H1 (cell line): ENCODE measurements at regions not wholly inside any gene's neighbourhood (a gene's known extent, or its start where the extent isn't known, plus 50 kb on each side); places are given as distances from the start of the nearest gene placed in this dataset.

Experiments used
- CTCF ChIA-PET: fragments of 300-600 bp; sonication (Branson Sonifier 250); formaldehyde crosslinking; loops from one replicate; lab custom pipeline; 2021; ENCODE audit not compliant: partially characterized antibody; lab: Charles Lee
- POLR2A ChIA-PET: fragments of 300-600 bp; sonication (Branson Sonifier 250); formaldehyde crosslinking; loops from one replicate; lab custom pipeline; 2021; ENCODE audit warnings: inconsistent platforms; ENCODE audit not compliant: partially characterized antibody; lab: Charles Lee
- DNase-seq, 2 experiments: peaks; one replicate each; pipeline versions ENCODE4 v3.0.0 to v3.0.0-alpha.2; 2010 to 2022; ENCODE audit warnings: low spot score in 2 of 2, low read depth in 1 of 2, mixed read lengths in 1 of 2
- FAIRE-seq: peaks from 2 replicates; lab custom pipeline; 2011; peaks lifted over from hg19 to GRCh38; lab: Jason Lieb, UNC
- H2AFZ ChIP-seq: 2 replicates; pipeline ENCODE4 v1.8.1; 2012; ENCODE audit warnings: low read length, inconsistent platforms
- H2AK5ac ChIP-seq: 2 replicates; pipeline ENCODE4 v1.6.1; 2013; ENCODE audit warnings: low read depth, low read length
- H2BK120ac ChIP-seq: replicated peaks from 2 replicates; pipeline ENCODE3; 2013; ENCODE audit warnings: low read depth, low read length, inconsistent platforms
- H2BK12ac ChIP-seq: 2 replicates; pipeline ENCODE4 v1.6.1; 2013; ENCODE audit warnings: low read depth, low read length
- H2BK15ac ChIP-seq: 2 replicates; pipeline ENCODE4 v1.6.1; 2013; ENCODE audit warnings: low read length
- H2BK20ac ChIP-seq: 2 replicates; pipeline ENCODE4 v1.6.1; 2013; ENCODE audit warnings: low read length
- H2BK5ac ChIP-seq: 2 replicates; pipeline ENCODE4 v1.6.1; 2013; ENCODE audit warnings: low read depth, low read length
- H3K14ac ChIP-seq: 2 replicates; pipeline ENCODE4 v1.6.1; 2013; ENCODE audit warnings: inconsistent platforms; ENCODE audit not compliant: insufficient read length
- H3K18ac ChIP-seq: 2 replicates; pipeline ENCODE4 v1.6.1; 2013; ENCODE audit warnings: low read length; ENCODE audit errors: extremely low read depth
- H3K23ac ChIP-seq: 2 replicates; pipeline ENCODE4 v1.6.1; 2013; ENCODE audit warnings: inconsistent platforms; ENCODE audit not compliant: insufficient read length
- H3K23me2 ChIP-seq: 2 replicates; pipeline ENCODE4 v1.6.1; 2013; ENCODE audit warnings: low read depth, low read length
- H3K27ac ChIP-seq: 2 replicates; pipeline ENCODE4 v1.6.1; 2011; ENCODE audit warnings: low read depth, low read length, inconsistent platforms
- H3K27me3 ChIP-seq, 4 experiments: replicated peaks in 1 of 4; 1 replicate in 1 of 4; 2 replicates in 3 of 4; pipeline versions ENCODE4 v1.6.1 to v1.8.1; 2011 to 2013; ENCODE audit warnings: low read length in 3 of 4, mild to moderate bottlenecking in 3 of 4, inconsistent platforms in 2 of 4, mixed read lengths in 2 of 4, moderate library complexity in 1 of 4; ENCODE audit not compliant: control insufficient read depth in 3 of 4, insufficient read depth in 3 of 4; ENCODE audit errors: extremely low read depth in 1 of 4
- H3K36me3 ChIP-seq, 4 experiments: 2 replicates each; pipeline versions ENCODE4 v1.6.1 to v1.8.1; 2011 to 2013; ENCODE audit warnings: mild to moderate bottlenecking in 4 of 4, low read length in 3 of 4, moderate library complexity in 2 of 4, control low read depth in 1 of 4, inconsistent platforms in 1 of 4; ENCODE audit not compliant: insufficient read depth in 4 of 4, control insufficient read depth in 2 of 4
- H3K4ac ChIP-seq: replicated peaks from 2 replicates; pipeline ENCODE3; 2013; ENCODE audit warnings: low read length, low read depth, mixed read lengths, inconsistent platforms; ENCODE audit not compliant: insufficient read length
- H3K4me1 ChIP-seq, 4 experiments: replicated peaks in 1 of 4; 1 replicate in 1 of 4; 2 replicates in 3 of 4; pipeline versions ENCODE4 v1.6.1 to v1.8.1; 2011 to 2013; ENCODE audit warnings: low read length in 3 of 4, inconsistent platforms in 2 of 4, mixed read lengths in 1 of 4; ENCODE audit not compliant: insufficient read depth in 4 of 4, control insufficient read depth in 3 of 4
- H3K4me2 ChIP-seq, 2 experiments: 2 replicates each; pipeline versions ENCODE4 v1.6.1 to v1.8.1; 2011 to 2013; ENCODE audit warnings: low read depth in 2 of 2, low read length in 2 of 2, control low read depth in 1 of 2, inconsistent platforms in 1 of 2, mild to moderate bottlenecking in 1 of 2; ENCODE audit not compliant: insufficient read depth in 1 of 2
- H3K4me3 ChIP-seq, 4 experiments: fragments of 200-600, 300-600 bp in 1 of 4; sonication (generic), shearing (Covaris generic), sonication (Bioruptor Twin) in 1 of 4; 2 replicates each; pipeline versions ENCODE4 v1.5.1 to v1.8.1; 2011 to 2016; ENCODE audit warnings: low read length in 4 of 4, low read depth in 3 of 4, control low read depth in 2 of 4, inconsistent platforms in 2 of 4, mild to moderate bottlenecking in 2 of 4, mixed read lengths in 1 of 4, moderate library complexity in 1 of 4; ENCODE audit not compliant: insufficient read depth in 2 of 4; ENCODE audit errors: extremely low read depth in 1 of 4
- H3K56ac ChIP-seq: replicated peaks from 2 replicates; pipeline ENCODE3; 2013; ENCODE audit warnings: low read depth, mild to moderate bottlenecking, mixed read lengths, low read length, inconsistent platforms; ENCODE audit not compliant: insufficient read length
- H3K79me1 ChIP-seq: 2 replicates; pipeline ENCODE4 v1.6.1; 2013; ENCODE audit warnings: low read depth, low read length, control low read depth
- H3K79me2 ChIP-seq, 2 experiments: 2 replicates each; pipeline versions ENCODE4 v1.6.1 to v1.8.1; 2012 to 2013; ENCODE audit warnings: low read length in 2 of 2, mild to moderate bottlenecking in 2 of 2, inconsistent platforms in 1 of 2; ENCODE audit not compliant: insufficient read depth in 2 of 2, control insufficient read depth in 1 of 2
- H3K9ac ChIP-seq, 4 experiments: replicated peaks in 1 of 4; 1 replicate in 1 of 4; 2 replicates in 3 of 4; pipeline versions ENCODE4 v1.6.1 to v1.8.1; 2011 to 2013; ENCODE audit warnings: low read depth in 3 of 4, low read length in 3 of 4, control low read depth in 2 of 4, mild to moderate bottlenecking in 2 of 4, moderate library complexity in 2 of 4, inconsistent platforms in 1 of 4; ENCODE audit errors: extremely low read depth in 1 of 4
- H3K9me3 ChIP-seq, 2 experiments: 2 replicates each; pipeline versions ENCODE4 v1.6.1 to v1.8.1; 2012 to 2013; ENCODE audit warnings: mild to moderate bottlenecking in 2 of 2, moderate library complexity in 2 of 2, control low read depth in 1 of 2, inconsistent platforms in 1 of 2, low read depth in 1 of 2, low read length in 1 of 2, mixed read lengths in 1 of 2; ENCODE audit not compliant: insufficient read depth in 2 of 2
- H4K20me1 ChIP-seq, 2 experiments: replicated peaks in 1 of 2; 2 replicates each; pipeline versions ENCODE3 to v1.8.1; 2011 to 2013; ENCODE audit warnings: inconsistent platforms in 2 of 2, low read length in 2 of 2, mild to moderate bottlenecking in 1 of 2; ENCODE audit not compliant: insufficient read depth in 2 of 2, control insufficient read depth in 1 of 2
- H4K5ac ChIP-seq: 2 replicates; pipeline ENCODE4 v1.6.1; 2013; ENCODE audit warnings: low read length, low read depth, mixed read lengths, inconsistent platforms; ENCODE audit not compliant: insufficient read length
- H4K8ac ChIP-seq: 2 replicates; pipeline ENCODE4 v1.8.0; 2013; ENCODE audit warnings: mild to moderate bottlenecking, moderate library complexity, low read length, inconsistent platforms; ENCODE audit not compliant: insufficient read depth; ENCODE audit errors: extremely low read depth
- H4K91ac ChIP-seq: replicated peaks from 2 replicates; pipeline ENCODE3; 2013; ENCODE audit warnings: low read length, mixed read lengths, inconsistent platforms; ENCODE audit not compliant: insufficient read length
- NANOG ChIP-seq: IDR thresholded peaks from 2 replicates; pipeline ENCODE4 v1.6.1; 2011; ENCODE audit warnings: low read length, low read depth, mild to moderate bottlenecking, inconsistent platforms; ENCODE audit not compliant: insufficient read depth, poor library complexity, severe bottlenecking
- NRF1 ChIP-seq: IDR thresholded peaks from 2 replicates; pipeline ENCODE4 v1.6.1; 2011; ENCODE audit warnings: mild to moderate bottlenecking, low read depth, low read length, improper control_type of control experiment
- SRF ChIP-seq: IDR thresholded peaks from 2 replicates; pipeline ENCODE4 v1.6.1; 2011; ENCODE audit warnings: mild to moderate bottlenecking, low read depth, low read length, moderate library complexity
- whole genome bisulfite sequencing, 2 experiments: shearing (Covaris generic) in 1 of 2; methylation state at CpG; one replicate each; pipeline versions ENCODE4 v1.1.6 to v1.1.7; 2013 to 2015; ENCODE audit warnings: low lambda C conversion rate in 2 of 2, mixed read lengths in 2 of 2, inconsistent platforms in 1 of 2, low coverage in 1 of 2, missing lambda C conversion rate in 1 of 2; ENCODE audit not compliant: insufficient replicate concordance in 2 of 2, insufficient coverage in 1 of 2, insufficient read length in 1 of 2; ENCODE audit errors: extremely low coverage in 1 of 2, missing lambda C conversion rate in 1 of 2; 5-methylcytosine and 5-hydroxymethylcytosine counted together
- TF ChIP-seq, protein P1 (sequence below): IDR thresholded peaks from 2 replicates; pipeline ENCODE4 v1.6.1; 2012; ENCODE audit warnings: inconsistent platforms

DNA sequence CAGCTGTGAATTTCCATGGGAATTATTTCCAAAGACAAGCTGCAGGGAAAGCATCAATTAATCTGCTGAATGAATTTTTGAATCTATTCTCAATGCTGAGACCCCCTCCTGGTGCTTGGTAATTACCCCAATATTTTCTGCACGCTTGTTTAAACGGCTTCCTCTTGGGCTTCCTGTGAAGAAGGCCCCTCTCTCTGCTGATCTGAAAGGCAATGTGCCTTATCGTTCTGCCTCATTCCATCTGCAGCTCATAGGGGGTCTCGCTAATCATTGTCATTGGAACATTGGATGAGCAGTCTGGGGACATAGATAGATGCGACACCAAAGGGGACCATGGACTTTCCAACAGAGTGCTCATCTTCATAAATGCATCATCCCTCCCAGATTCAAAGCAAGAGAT, 851.6 kb downstream of the PDHA2 start:
- H2BK12ac ChIP-seq, result no peak overlapping the region
- TF ChIP-seq NANOG (no peak), NRF1 (no peak), SRF (no peak)
- TF ChIP-seq, protein P1, sequence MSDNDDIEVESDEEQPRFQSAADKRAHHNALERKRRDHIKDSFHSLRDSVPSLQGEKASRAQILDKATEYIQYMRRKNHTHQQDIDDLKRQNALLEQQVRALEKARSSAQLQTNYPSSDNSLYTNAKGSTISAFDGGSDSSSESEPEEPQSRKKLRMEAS, result no peak
- TF ChIP-seq, all 59 proteins: peak for 0
- CTCF ChIA-PET, result no interaction called here
- Histone ChIP-seq H3K9ac (no peak overlapping the region), H2AFZ (no peak overlapping the region), H3K18ac (no peak overlapping the region), H3K4me1 (no peaks in the 10 kb centered on the region), H2BK5ac (no peak overlapping the region), H3K79me1 (no peaks in the 10 kb centered on the region), H2BK120ac (no peak overlapping the region), H3K79me2 (no peaks in the 10 kb centered on the region), H3K36me3 (no peaks in the 10 kb centered on the region), H2AK5ac (no peak overlapping the region), H3K14ac (no peak overlapping the region), H3K4me3 (no peak overlapping the region), H3K4me2 (no peak overlapping the region), H3K27ac (no peak overlapping the region), H4K5ac (no peak overlapping the region), H4K91ac (no peak overlapping the region), H3K56ac (no peak overlapping the region), H3K23ac (no peak overlapping the region), H2BK15ac (no peak overlapping the region), H3K9me3 (no peaks in the 10 kb centered on the region), H4K8ac (no peak overlapping the region), H3K23me2 (no peaks in the 10 kb centered on the region; the same call in 1 of the 2 replicates), H3K27me3 (peaks cover 0 to 1% (median 0%) of the 10 kb centered on the region in 4 experiments; a peak in 1 of 7 replicates), H4K20me1 (no peaks in the 10 kb centered on the region), H3K4ac (no peak overlapping the region), H2BK20ac (no peak overlapping the region)
- FAIRE-seq (no peak), DNase-seq (no peak)
- WGBS, 2 experiments, result 88% methylated on average over 5 of the region's 5 CpGs; no CpG with 5 or more reads in 1 of the 2 experiments
- POLR2A ChIA-PET, result no interaction called here
